ENCODE measurements at regions not wholly inside any gene's neighbourhood (a gene's known extent, or its start where the extent isn't known, plus 50 kb on each side); places are given as distances from the start of the nearest gene placed in this dataset.
A peak's percentile ranks its signal among the peaks of the same experiment; 100 is the strongest.
"Not testable (repeated sequence)": the region's sequence is repeated elsewhere in the genome, so short reads cannot be mapped to it uniquely, and the experiment has no call there.

DNA sequence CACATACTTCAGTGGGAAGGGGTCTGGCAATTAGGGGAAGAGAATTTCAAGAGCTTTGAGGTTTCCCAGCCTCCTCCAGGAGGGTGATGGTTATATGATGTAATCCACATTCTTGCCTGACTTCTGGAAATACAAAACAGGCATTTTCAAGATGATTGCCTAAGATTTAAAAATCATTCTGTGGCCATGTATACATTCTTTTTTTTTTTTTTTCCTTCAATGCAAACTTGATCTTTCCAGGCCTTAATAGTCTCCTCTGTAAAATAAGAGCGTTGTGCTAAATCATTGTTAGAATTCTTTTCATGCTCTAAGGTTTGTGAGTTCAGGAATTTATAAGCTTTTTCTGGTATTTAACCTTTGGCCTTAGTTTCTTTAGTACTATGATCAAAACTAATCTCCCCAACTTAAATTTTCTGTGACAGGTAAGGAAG lies 192.3 kb upstream of the HMCN1 start:
- H3K36me3 ChIP-seq, result no peaks in the 10 kb centered on the region
- H3K27me3 ChIP-seq, result no peaks in the 10 kb centered on the region
- TF ChIP-seq, protein P1, sequence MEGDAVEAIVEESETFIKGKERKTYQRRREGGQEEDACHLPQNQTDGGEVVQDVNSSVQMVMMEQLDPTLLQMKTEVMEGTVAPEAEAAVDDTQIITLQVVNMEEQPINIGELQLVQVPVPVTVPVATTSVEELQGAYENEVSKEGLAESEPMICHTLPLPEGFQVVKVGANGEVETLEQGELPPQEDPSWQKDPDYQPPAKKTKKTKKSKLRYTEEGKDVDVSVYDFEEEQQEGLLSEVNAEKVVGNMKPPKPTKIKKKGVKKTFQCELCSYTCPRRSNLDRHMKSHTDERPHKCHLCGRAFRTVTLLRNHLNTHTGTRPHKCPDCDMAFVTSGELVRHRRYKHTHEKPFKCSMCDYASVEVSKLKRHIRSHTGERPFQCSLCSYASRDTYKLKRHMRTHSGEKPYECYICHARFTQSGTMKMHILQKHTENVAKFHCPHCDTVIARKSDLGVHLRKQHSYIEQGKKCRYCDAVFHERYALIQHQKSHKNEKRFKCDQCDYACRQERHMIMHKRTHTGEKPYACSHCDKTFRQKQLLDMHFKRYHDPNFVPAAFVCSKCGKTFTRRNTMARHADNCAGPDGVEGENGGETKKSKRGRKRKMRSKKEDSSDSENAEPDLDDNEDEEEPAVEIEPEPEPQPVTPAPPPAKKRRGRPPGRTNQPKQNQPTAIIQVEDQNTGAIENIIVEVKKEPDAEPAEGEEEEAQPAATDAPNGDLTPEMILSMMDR (IDR thresholded peaks at IDR 0.05; ENCODE audit: low read depth, low read length), result no peak
- peak in 1 of 2 donors; percentile 70 for DNase-seq (ENCODE audit: low read depth in 1 of 2, low spot score in 1 of 2)
- no peak overlapping the region for H3K4me3 ChIP-seq
- H3K4me1 ChIP-seq (ENCODE audit: low read depth), result peaks cover 9% of the 10 kb centered on the region
- no peaks in the 10 kb centered on the region for H3K9me3 ChIP-seq (ENCODE audit: low read depth)
- H3K27ac ChIP-seq, result no peak overlapping the region

DNA sequence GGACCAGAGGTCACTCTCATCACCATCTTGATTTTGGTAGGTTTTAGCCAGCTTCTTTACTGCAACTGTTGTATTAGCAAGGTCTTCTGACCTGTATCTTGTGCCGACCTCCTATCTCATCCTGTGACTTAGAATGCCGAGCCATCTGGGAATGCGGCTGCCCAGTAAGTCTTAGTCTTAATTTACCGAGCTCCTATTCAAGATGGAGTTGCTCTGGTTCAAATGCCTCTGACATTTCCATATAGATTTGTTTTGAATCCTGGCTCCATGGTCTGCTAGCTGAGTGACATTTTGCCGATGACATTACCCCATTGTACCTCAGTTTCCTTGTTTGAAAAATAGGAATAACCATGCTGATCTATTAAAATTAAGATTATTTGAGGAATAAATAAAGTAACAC lies 193.9 kb upstream of the HMCN1 start:
- Histone ChIP-seq H3K4me3 (no peak overlapping the region), H3K36me3 (no peaks in the 10 kb centered on the region), H3K4me1 (ENCODE audit: low read depth) (peaks cover 9% of the 10 kb centered on the region), H3K27me3 (no peaks in the 10 kb centered on the region), H3K27ac (no peak overlapping the region), H3K9me3 (ENCODE audit: low read depth) (no peaks in the 10 kb centered on the region)
- DNase-seq (ENCODE audit: low read depth in 1 of 2, low spot score in 1 of 2), result no peak
- TF ChIP-seq, protein P1 (IDR thresholded peaks at IDR 0.05; ENCODE audit: low read depth, low read length), result no peak

DNA sequence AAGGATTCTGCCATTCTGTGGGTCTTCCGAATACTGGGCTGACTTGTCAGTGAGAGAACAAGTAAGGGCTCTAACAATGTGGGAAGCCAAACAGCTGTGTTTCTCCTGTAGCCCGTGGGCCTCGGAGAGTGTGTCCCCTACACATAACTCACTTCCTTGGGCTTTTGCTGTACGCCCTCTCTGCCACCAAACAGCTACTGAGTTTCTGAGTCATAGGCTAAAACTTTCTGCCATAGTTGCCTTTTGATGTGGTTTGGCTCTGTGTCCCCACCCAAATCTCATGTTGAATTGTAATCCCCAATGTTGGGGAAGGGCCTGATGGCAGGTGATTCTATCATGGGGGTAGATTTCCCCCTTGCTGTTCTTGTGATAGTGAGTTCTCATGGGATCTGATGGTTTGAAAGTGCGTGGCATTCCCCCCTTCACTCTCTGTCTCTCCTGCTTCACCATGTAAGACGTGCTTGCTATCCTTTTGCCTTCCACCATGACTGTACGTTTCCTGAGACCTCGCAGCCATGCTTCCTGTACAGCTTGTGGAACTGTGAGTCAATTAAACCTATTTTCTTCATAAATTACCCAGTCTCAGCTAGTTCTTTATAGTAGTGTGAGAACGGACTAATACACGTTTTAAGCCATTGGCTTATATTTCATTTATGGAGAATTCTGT lies 194.8 kb upstream of the HMCN1 start:
- Histone ChIP-seq H3K4me1 (ENCODE audit: low read depth) (peaks cover 9% of the 10 kb centered on the region), H3K27ac (no peak overlapping the region), H3K4me3 (no peak overlapping the region), H3K9me3 (ENCODE audit: low read depth) (no peaks in the 10 kb centered on the region), H3K27me3 (no peaks in the 10 kb centered on the region), H3K36me3 (no peaks in the 10 kb centered on the region)
- DNase-seq (ENCODE audit: low read depth in 1 of 2, low spot score in 1 of 2), result no peak
- TF ChIP-seq, protein P1 (IDR thresholded peaks at IDR 0.05; ENCODE audit: low read depth, low read length), result no peak

DNA sequence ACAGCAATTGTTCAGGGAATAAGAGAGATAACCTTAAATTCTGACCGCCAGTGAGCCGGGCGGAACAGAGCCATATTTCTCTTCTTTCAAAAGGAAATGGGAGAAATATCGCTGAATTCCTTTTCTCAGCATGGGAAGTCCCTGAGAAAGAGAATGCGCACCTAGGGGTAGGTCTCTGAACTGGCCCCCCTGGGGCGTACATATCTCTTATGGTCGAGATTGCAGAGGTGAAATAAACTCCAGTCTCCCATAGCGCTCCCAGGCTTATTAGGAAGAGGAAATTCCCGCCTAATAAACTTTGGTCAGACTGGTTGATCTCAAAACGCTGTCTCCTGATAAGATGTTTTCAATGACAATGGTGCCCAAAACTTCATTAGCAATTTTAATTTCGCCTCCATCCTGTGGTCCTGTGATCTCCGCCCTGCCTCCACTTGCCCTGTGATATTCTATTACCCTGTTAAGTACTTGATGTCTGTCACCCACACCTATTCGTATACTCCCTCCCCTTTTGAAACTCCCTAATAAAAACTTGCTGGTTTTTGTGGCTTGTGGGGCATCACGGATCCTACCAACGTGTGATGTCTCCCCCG lies 195.8 kb upstream of the HMCN1 start:
- H3K27me3 ChIP-seq; H3K36me3 ChIP-seq; H3K27ac ChIP-seq; H3K4me3 ChIP-seq; H3K9me3 ChIP-seq (ENCODE audit: low read depth); DNase-seq (ENCODE audit: low read depth in 1 of 2, low spot score in 1 of 2): not testable (repeated sequence)
- H3K4me1 ChIP-seq (ENCODE audit: low read depth), result peaks cover 16% of the 10 kb centered on the region

DNA sequence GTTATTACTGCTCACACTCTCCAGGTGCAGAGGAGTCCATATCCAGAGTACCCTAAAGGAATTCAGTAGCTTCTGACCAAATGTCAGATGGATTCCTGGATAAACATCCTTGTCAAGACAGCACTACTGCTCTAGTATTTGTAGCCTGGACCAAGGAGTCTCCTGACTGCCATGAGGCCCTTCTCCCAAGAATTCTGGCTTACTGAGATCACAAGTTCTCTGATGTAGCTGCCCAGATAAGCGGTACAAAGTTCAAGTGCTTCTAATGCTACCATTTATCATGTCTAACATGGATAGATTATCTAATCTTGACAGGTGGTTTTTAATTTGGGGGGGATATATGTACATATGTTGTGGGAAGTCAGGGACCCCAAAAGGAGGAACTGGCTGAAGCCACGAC lies 196.6 kb upstream of the HMCN1 start:
- H3K27me3 ChIP-seq, result no peaks in the 10 kb centered on the region
- no peak overlapping the region for H3K27ac ChIP-seq
- DNase-seq (ENCODE audit: low read depth in 1 of 2, low spot score in 1 of 2), result no peak
- peaks cover 24% of the 10 kb centered on the region for H3K4me1 ChIP-seq (ENCODE audit: low read depth)
- H3K9me3 ChIP-seq (ENCODE audit: low read depth), result no peaks in the 10 kb centered on the region
- no peak overlapping the region for H3K4me3 ChIP-seq
- H3K36me3 ChIP-seq, result no peaks in the 10 kb centered on the region
- TF ChIP-seq, protein P1 (IDR thresholded peaks at IDR 0.05; ENCODE audit: low read depth, low read length), result no peak

DNA sequence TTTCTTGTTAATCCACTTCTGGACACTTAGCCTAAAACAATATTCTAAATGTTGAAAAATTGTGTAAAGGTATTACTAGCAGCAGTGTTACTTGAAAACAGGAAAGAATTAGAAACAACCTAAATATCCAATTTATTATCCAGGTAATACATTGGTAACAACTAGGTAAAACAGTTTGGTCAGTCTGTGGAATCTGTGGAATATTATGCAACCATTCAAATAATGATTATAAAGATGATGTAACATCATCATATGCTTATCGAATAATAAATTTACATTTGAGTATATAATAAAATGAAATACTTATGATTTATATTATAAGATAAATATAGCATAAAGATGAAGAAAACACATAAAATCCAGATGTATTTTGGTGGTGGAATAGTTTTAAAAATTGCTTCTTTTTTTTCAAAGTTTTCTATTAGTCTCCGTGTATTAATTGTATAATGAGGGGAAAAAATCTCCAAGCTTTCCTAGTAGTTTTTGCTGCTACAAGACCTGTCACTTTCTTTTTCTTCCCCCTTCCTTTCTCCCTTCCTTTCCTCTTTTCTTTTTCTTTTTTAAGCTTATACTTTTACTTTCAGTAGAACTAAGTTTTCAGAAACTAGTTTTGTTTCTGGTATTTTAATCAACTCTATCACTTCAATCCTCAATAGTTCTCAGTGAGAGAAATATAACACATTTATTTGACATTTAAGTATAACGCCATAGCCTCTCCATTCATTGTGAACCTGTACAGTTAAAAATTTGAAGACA lies 197.8 kb upstream of the HMCN1 start:
- Histone ChIP-seq H3K9me3 (ENCODE audit: low read depth) (no peaks in the 10 kb centered on the region), H3K4me1 (ENCODE audit: low read depth) (peaks cover 16% of the 10 kb centered on the region), H3K4me3 (no peak overlapping the region), H3K27ac (no peak overlapping the region), H3K36me3 (no peaks in the 10 kb centered on the region), H3K27me3 (no peaks in the 10 kb centered on the region)
- TF ChIP-seq, protein P1 (IDR thresholded peaks at IDR 0.05; ENCODE audit: low read depth, low read length), result no peak
- DNase-seq (ENCODE audit: low read depth in 1 of 2, low spot score in 1 of 2), result no peak
